Ovary (tissue), 3 donors: ENCODE measurements at regions not wholly inside any gene's neighbourhood (a gene's known extent, or its start where the extent isn't known, plus 50 kb on each side); places are given as distances from the start of the nearest gene placed in this dataset.

Experiments used
- POLR2A ChIP-seq: fragments of 450-650 bp; IDR thresholded peaks from one replicate; pipeline ENCODE4 v1.6.1; 2017; ENCODE audit warnings: antibody characterized with exemption, mild to moderate bottlenecking, moderate library complexity
- TF ChIP-seq, protein P1 (sequence below), 3 donors: fragments of 450-650 bp in 2 of 3; fragments of 200-600 bp in 1 of 3; IDR thresholded peaks; one replicate each; pipeline versions ENCODE4 v1.5.1 to v1.8.0; 2016 to 2022; ENCODE audit warnings: antibody characterized with exemption in 3 of 3, mild to moderate bottlenecking in 1 of 3
- donor health status: DM: no; HTN: no; CAD: no.

DNA sequence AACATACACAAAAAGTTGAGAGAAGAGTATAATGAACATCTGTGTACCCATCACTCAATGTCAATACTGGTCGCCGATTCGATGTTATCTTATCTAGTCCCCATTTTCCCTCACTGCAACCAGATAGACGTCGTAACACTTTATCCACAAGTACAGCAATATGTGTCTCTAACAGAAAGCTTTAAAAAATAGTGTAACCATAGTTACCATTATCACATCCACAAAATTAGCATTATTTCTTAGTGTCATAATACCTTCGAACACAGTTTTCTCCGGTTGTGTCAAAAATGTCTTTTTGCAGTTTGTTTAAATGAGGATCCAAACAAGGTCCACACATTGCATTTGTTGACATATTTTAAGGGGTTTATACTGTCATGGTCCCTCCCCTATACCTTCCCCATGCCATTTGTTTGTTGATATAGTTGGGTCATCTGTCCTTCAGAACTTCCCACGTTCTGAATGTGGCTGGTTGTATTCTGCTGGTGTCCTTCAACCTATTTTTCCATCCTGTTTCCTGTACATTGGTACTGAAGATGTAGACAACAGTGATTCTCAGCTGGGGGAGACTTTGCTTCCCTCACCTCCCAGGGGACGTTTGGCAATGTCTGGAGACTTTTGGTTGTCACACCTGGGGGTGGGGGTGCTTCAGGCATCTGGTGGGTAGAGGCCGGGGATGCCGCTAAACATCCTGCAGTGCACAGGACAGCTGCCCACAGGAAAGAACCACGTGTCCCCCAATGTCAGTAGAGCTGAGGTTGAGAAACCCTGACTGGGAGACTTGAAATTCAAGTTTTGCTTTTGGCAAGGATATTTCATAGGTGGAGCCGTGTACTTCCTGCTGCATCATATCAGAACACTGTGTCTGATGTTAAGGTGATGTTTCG, 72.7 kb upstream of the SPRED2 start:
- TF ChIP-seq, protein P1, sequence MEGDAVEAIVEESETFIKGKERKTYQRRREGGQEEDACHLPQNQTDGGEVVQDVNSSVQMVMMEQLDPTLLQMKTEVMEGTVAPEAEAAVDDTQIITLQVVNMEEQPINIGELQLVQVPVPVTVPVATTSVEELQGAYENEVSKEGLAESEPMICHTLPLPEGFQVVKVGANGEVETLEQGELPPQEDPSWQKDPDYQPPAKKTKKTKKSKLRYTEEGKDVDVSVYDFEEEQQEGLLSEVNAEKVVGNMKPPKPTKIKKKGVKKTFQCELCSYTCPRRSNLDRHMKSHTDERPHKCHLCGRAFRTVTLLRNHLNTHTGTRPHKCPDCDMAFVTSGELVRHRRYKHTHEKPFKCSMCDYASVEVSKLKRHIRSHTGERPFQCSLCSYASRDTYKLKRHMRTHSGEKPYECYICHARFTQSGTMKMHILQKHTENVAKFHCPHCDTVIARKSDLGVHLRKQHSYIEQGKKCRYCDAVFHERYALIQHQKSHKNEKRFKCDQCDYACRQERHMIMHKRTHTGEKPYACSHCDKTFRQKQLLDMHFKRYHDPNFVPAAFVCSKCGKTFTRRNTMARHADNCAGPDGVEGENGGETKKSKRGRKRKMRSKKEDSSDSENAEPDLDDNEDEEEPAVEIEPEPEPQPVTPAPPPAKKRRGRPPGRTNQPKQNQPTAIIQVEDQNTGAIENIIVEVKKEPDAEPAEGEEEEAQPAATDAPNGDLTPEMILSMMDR (IDR thresholded peaks at IDR 0.05): no peak
- no peak for TF ChIP-seq POLR2A
